ENCODE measurements at regions not wholly inside any gene's neighbourhood (a gene's known extent, or its start where the extent isn't known, plus 50 kb on each side); places are given as distances from the start of the nearest gene placed in this dataset.

GRCh38 chr2:208620487-208620978 lies 213.9 kb downstream of the PTH2R start:
- no peak for TF ChIP-seq REST (IDR thresholded peaks at IDR 0.05; ENCODE audit: insufficient read depth in 1 of 2, low read depth in 2 of 2, low read length in 2 of 2)
- no peak for TF ChIP-seq FOXP2 (optimal IDR thresholded peaks at IDR 0.05; ENCODE audit: borderline replicate concordance, extremely low read depth, extremely low read length, insufficient read depth)
- TF ChIP-seq TAF1 (IDR thresholded peaks at IDR 0.05; ENCODE audit: borderline replicate concordance, insufficient read depth, low read length) = no peak

All from PFSK-1 (cell line).